Liver (tissue), 8 donors: ENCODE measurements at regions not wholly inside any gene's neighbourhood (a gene's known extent, or its start where the extent isn't known, plus 50 kb on each side); places are given as distances from the start of the nearest gene placed in this dataset.

Experiments used
- DNase-seq: peaks from one replicate; pipeline ENCODE4 v3.0.0-alpha.2; 2017; ENCODE audit warnings: low spot score
- H3K27ac ChIP-seq, 2 donors: one replicate each; pipeline ENCODE4 v1.7.0; 2013; ENCODE audit warnings: inconsistent platforms in 2 of 2, low read length in 2 of 2, control low read depth in 1 of 2, low read depth in 1 of 2, mild to moderate bottlenecking in 1 of 2
- H3K27me3 ChIP-seq, 4 donors: one replicate each; pipeline versions ENCODE4 v1.6.1 to v1.7.0; 2013; ENCODE audit warnings: low read length in 3 of 4, inconsistent platforms in 1 of 4, mild to moderate bottlenecking in 1 of 4, moderate library complexity in 1 of 4; ENCODE audit not compliant: control insufficient read depth in 4 of 4, insufficient read depth in 4 of 4
- H3K36me3 ChIP-seq, 4 donors: one replicate each; pipeline versions ENCODE4 v1.6.1 to v1.7.0; 2013; ENCODE audit warnings: low read length in 3 of 4, mild to moderate bottlenecking in 3 of 4, low read depth in 1 of 4, moderate library complexity in 1 of 4; ENCODE audit not compliant: control insufficient read depth in 4 of 4, insufficient read depth in 3 of 4
- H3K4me1 ChIP-seq, 4 donors: one replicate each; pipeline versions ENCODE4 v1.6.1 to v1.7.0; 2013; ENCODE audit warnings: low read length in 3 of 4, mild to moderate bottlenecking in 3 of 4, moderate library complexity in 1 of 4; ENCODE audit not compliant: control insufficient read depth in 4 of 4, insufficient read depth in 4 of 4
- H3K4me3 ChIP-seq, 3 donors: one replicate each; pipeline versions ENCODE4 v1.6.1 to v1.7.0; 2013; ENCODE audit warnings: low read length in 3 of 3, control low read depth in 1 of 3, low read depth in 1 of 3, mild to moderate bottlenecking in 1 of 3
- H3K9ac ChIP-seq, 2 donors: one replicate each; pipeline ENCODE4 v1.7.0; 2013; ENCODE audit warnings: low read length in 2 of 2, mild to moderate bottlenecking in 2 of 2, moderate library complexity in 2 of 2, control low read depth in 1 of 2, low read depth in 1 of 2
- H3K9me3 ChIP-seq, 4 donors: one replicate each; pipeline versions ENCODE4 v1.6.1 to v1.7.0; 2013; ENCODE audit warnings: low read length in 3 of 4; ENCODE audit not compliant: control insufficient read depth in 4 of 4
- EGR1 ChIP-seq, 2 donors: IDR thresholded peaks; 2 replicates each; pipeline ENCODE4 v1.6.1; 2016 to 2018; ENCODE audit warnings: antibody characterized with exemption in 2 of 2, low read depth in 2 of 2
- FOXA1 ChIP-seq: IDR thresholded peaks from 2 replicates; pipeline ENCODE4 v1.6.1; 2016; ENCODE audit warnings: antibody characterized with exemption
- FOXA2 ChIP-seq: IDR thresholded peaks from 2 replicates; pipeline ENCODE4 v1.6.1; 2016; ENCODE audit warnings: antibody characterized with exemption
- GABPA ChIP-seq, 2 donors: IDR thresholded peaks in 1 of 2; conservative IDR thresholded peaks in 1 of 2; 2 replicates each; pipeline ENCODE4 v1.6.1; 2016; ENCODE audit warnings: antibody characterized with exemption in 2 of 2, mild to moderate bottlenecking in 1 of 2, moderate library complexity in 1 of 2
- HNF4A ChIP-seq, 2 donors: conservative IDR thresholded peaks; 2 replicates each; pipeline ENCODE4 v1.6.1; 2016; ENCODE audit warnings: antibody characterized with exemption in 2 of 2, mild to moderate bottlenecking in 2 of 2
- HNF4G ChIP-seq: IDR thresholded peaks from 2 replicates; pipeline ENCODE4 v1.6.1; 2016; ENCODE audit warnings: antibody characterized with exemption
- JUND ChIP-seq, 2 donors: IDR thresholded peaks; 2 replicates each; pipeline ENCODE4 v1.6.1; 2016; ENCODE audit warnings: antibody characterized with exemption in 2 of 2
- NR2F2 ChIP-seq: IDR thresholded peaks from 2 replicates; pipeline ENCODE4 v1.6.1; 2016; ENCODE audit warnings: antibody characterized with exemption
- RAD21 ChIP-seq, 2 donors: IDR thresholded peaks; 2 replicates each; pipeline ENCODE4 v1.6.1; 2016; ENCODE audit warnings: antibody characterized with exemption in 2 of 2, mild to moderate bottlenecking in 2 of 2
- RXRA ChIP-seq, 2 donors: IDR thresholded peaks; 2 replicates each; pipeline ENCODE4 v1.6.1; 2017 to 2018; ENCODE audit warnings: antibody characterized with exemption in 2 of 2, mild to moderate bottlenecking in 1 of 2
- SP1 ChIP-seq: IDR thresholded peaks from 2 replicates; pipeline ENCODE4 v1.6.1; 2018; ENCODE audit warnings: antibody characterized with exemption, mild to moderate bottlenecking
- TAF1 ChIP-seq: conservative IDR thresholded peaks from 2 replicates; pipeline ENCODE4 v1.6.1; 2016; ENCODE audit warnings: antibody characterized with exemption, mild to moderate bottlenecking
- YY1 ChIP-seq: IDR thresholded peaks from 2 replicates; pipeline ENCODE4 v1.6.1; 2016; ENCODE audit warnings: antibody characterized with exemption, mild to moderate bottlenecking
- WGBS: extraction: QIAGEN DNeasy Blood & Tissue Kit; methylation state at CpG from one replicate; pipeline ENCODE4 v1.1.7; 2013; 5-methylcytosine and 5-hydroxymethylcytosine counted together
- TF ChIP-seq, protein P1 (sequence below): fragments of 150-350 bp; IDR thresholded peaks from 2 replicates; pipeline ENCODE4 v1.5.1; 2017; ENCODE audit warnings: improper control_type of control experiment, low read depth, low read length; ENCODE audit not compliant: missing input control
- TF ChIP-seq, protein P2 (sequence below): IDR thresholded peaks from 2 replicates; pipeline ENCODE4 v1.6.1; 2016; ENCODE audit warnings: antibody characterized with exemption, mild to moderate bottlenecking
- TF ChIP-seq, protein P3 (sequence below): IDR thresholded peaks from 2 replicates; pipeline ENCODE4 v1.6.1; 2016; ENCODE audit warnings: antibody characterized with exemption
- TF ChIP-seq, protein P4 (sequence below): IDR thresholded peaks from 2 replicates; pipeline ENCODE4 v1.6.1; 2016; ENCODE audit warnings: antibody characterized with exemption
- donor health status: healthy.
- donor health status: healthy.
- donor health status: healthy.
- donor health status: healthy.
- donor health status: healthy.

DNA sequence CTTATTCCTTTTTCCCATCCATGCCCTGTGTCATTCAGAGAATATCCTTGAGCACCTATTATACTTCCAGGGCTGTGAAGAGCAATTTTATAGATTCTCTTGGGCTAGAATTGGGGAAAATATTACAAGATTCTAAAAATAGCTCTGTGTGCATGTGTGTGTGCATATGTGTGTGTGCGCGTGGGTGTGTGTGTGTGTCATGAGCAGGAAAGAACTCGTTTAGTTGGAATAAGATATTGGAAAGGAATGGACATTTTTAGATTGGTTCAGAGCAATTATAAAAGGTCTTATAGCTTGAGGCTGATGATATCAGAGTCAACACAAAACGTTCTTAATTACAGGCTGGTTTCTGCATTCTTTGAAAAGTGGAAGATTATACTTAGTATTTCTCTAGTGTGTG, 212.1 kb upstream of the COPS8 start:
- H3K36me3 ChIP-seq = no peaks in the 10 kb centered on the region

DNA sequence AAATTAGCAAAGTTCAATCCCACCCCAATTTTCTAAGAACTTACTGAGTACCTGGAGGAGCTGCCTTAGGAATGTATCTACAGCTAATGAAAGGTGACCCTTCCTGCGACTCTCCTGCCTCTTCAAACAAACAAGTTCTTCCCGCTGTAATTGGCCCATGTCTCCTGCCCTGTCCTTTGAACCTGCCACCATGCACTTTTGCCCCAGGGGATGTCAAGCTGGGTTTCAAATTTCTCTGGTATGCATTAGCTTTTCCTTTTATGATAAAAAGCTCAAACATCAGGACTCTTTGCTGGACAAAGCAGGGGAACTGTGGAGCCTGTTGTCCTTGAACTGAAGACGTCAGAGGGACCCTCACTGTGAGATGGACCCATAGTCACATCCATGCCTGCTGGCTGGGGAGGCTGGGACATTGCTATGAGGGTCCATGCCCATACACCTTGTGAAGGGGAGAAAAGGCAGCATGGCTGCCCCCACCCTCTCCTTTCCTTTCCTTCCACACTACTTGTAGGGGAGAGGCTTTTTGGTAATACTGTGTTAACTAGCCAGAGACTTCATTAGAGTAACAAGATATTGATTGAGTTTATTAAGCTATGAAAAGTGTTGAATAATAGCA, 210.7 kb upstream of the COPS8 start:
- H3K4me3 ChIP-seq = no peak overlapping the region
- no peaks in the 10 kb centered on the region for H3K4me1 ChIP-seq
- H3K36me3 ChIP-seq = no peaks in the 10 kb centered on the region
- WGBS = 66% methylated on average over 3 of the region's 3 CpGs
- H3K9me3 ChIP-seq = no peaks in the 10 kb centered on the region
- DNase-seq = no peak
- no peaks in the 10 kb centered on the region for H3K27me3 ChIP-seq
- TF ChIP-seq, protein P1, sequence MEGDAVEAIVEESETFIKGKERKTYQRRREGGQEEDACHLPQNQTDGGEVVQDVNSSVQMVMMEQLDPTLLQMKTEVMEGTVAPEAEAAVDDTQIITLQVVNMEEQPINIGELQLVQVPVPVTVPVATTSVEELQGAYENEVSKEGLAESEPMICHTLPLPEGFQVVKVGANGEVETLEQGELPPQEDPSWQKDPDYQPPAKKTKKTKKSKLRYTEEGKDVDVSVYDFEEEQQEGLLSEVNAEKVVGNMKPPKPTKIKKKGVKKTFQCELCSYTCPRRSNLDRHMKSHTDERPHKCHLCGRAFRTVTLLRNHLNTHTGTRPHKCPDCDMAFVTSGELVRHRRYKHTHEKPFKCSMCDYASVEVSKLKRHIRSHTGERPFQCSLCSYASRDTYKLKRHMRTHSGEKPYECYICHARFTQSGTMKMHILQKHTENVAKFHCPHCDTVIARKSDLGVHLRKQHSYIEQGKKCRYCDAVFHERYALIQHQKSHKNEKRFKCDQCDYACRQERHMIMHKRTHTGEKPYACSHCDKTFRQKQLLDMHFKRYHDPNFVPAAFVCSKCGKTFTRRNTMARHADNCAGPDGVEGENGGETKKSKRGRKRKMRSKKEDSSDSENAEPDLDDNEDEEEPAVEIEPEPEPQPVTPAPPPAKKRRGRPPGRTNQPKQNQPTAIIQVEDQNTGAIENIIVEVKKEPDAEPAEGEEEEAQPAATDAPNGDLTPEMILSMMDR = no peak
- no peak for TF ChIP-seq FOXA1
- TF ChIP-seq RXRA (IDR thresholded peaks at IDR 0.05) = no peak
- no peak for TF ChIP-seq FOXA2
- no peak for TF ChIP-seq HNF4A (conservative IDR thresholded peaks at IDR 0.05)
- TF ChIP-seq, protein P2, sequence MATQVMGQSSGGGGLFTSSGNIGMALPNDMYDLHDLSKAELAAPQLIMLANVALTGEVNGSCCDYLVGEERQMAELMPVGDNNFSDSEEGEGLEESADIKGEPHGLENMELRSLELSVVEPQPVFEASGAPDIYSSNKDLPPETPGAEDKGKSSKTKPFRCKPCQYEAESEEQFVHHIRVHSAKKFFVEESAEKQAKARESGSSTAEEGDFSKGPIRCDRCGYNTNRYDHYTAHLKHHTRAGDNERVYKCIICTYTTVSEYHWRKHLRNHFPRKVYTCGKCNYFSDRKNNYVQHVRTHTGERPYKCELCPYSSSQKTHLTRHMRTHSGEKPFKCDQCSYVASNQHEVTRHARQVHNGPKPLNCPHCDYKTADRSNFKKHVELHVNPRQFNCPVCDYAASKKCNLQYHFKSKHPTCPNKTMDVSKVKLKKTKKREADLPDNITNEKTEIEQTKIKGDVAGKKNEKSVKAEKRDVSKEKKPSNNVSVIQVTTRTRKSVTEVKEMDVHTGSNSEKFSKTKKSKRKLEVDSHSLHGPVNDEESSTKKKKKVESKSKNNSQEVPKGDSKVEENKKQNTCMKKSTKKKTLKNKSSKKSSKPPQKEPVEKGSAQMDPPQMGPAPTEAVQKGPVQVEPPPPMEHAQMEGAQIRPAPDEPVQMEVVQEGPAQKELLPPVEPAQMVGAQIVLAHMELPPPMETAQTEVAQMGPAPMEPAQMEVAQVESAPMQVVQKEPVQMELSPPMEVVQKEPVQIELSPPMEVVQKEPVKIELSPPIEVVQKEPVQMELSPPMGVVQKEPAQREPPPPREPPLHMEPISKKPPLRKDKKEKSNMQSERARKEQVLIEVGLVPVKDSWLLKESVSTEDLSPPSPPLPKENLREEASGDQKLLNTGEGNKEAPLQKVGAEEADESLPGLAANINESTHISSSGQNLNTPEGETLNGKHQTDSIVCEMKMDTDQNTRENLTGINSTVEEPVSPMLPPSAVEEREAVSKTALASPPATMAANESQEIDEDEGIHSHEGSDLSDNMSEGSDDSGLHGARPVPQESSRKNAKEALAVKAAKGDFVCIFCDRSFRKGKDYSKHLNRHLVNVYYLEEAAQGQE = no peak
- TF ChIP-seq TAF1 = no peak
- no peak for TF ChIP-seq EGR1 (IDR thresholded peaks at IDR 0.05; ENCODE audit: low read depth in 2 of 2)
- TF ChIP-seq, protein P3, sequence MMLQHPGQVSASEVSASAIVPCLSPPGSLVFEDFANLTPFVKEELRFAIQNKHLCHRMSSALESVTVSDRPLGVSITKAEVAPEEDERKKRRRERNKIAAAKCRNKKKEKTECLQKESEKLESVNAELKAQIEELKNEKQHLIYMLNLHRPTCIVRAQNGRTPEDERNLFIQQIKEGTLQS = no peak
- TF ChIP-seq SP1 = no peak
- H3K27ac ChIP-seq = no peak overlapping the region
- no peak overlapping the region for H3K9ac ChIP-seq

More for the DNA sequence above, 212.1 kb upstream of the COPS8 start:
- H3K9ac ChIP-seq = no peak overlapping the region
- TF ChIP-seq GABPA (IDR thresholded peaks at IDR 0.05 in 1 of 2, conservative IDR thresholded peaks at IDR 0.05 in 1 of 2) = no peak
- TF ChIP-seq NR2F2 = no peak
- no peak for TF ChIP-seq RXRA (IDR thresholded peaks at IDR 0.05)
- no peak for TF ChIP-seq TAF1
- TF ChIP-seq JUND (IDR thresholded peaks at IDR 0.05) = no peak
- TF ChIP-seq SP1 = no peak
- TF ChIP-seq, protein P2 = no peak
- TF ChIP-seq, protein P1 = no peak
- TF ChIP-seq EGR1 (IDR thresholded peaks at IDR 0.05; ENCODE audit: low read depth in 2 of 2) = no peak
- no peak for TF ChIP-seq RAD21 (IDR thresholded peaks at IDR 0.05)
- TF ChIP-seq, protein P3 = no peak
- TF ChIP-seq, protein P4, sequence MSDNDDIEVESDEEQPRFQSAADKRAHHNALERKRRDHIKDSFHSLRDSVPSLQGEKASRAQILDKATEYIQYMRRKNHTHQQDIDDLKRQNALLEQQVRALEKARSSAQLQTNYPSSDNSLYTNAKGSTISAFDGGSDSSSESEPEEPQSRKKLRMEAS = no peak
- no peak for TF ChIP-seq FOXA2
- no peak for TF ChIP-seq YY1
- TF ChIP-seq HNF4G = no peak
- WGBS = 67% methylated on average over 4 of the region's 4 CpGs
- DNase-seq = no peak
- no peaks in the 10 kb centered on the region for H3K4me1 ChIP-seq
- H3K9me3 ChIP-seq = no peaks in the 10 kb centered on the region
- no peak overlapping the region for H3K4me3 ChIP-seq
- H3K27me3 ChIP-seq = no peaks in the 10 kb centered on the region
- H3K27ac ChIP-seq = no peak overlapping the region
